Activated CD8-positive, alpha-beta T cell treated with anti-CD3 and anti-CD28 coated beads for 36 hours (primary cell): ENCODE measurements at regions not wholly inside any gene's neighbourhood (a gene's known extent, or its start where the extent isn't known, plus 50 kb on each side); places are given as distances from the start of the nearest gene placed in this dataset.
"Not testable (repeated sequence)": the region's sequence is repeated elsewhere in the genome, so short reads cannot be mapped to it uniquely, and the experiment has no call there.

Source experiments
- ATAC-seq: fragments of 200-7000 bp; cut with Tn5 transposase; one replicate; pipeline ENCODE4 v1.10.0; 2021; ENCODE audit warnings: mild to moderate bottlenecking, moderate library complexity
- CTCF ChIA-PET: fragments of 350-600 bp; sonication (Branson Sonifier 250); formaldehyde crosslinking; loops from one replicate; lab custom pipeline; 2021; ENCODE audit warnings: antibody characterized with exemption; lab: Charles Lee
- POLR2A ChIA-PET: fragments of 350-600 bp; sonication (Branson Sonifier 250); formaldehyde crosslinking; loops from one replicate; lab custom pipeline; 2021; ENCODE audit warnings: antibody characterized with exemption; lab: Charles Lee
- DNase-seq: peaks from one replicate; pipeline ENCODE4 v3.0.0-alpha.2; 2020
- H3K27ac Mint-ChIP-seq: one replicate; pipeline ENCODE4 v1.8.0; 2021; ENCODE audit warnings: mild to moderate bottlenecking, mixed read lengths
- H3K27me3 Mint-ChIP-seq: one replicate; pipeline ENCODE4 v1.8.0; 2021; ENCODE audit warnings: mixed read lengths
- H3K36me3 Mint-ChIP-seq: one replicate; pipeline ENCODE4 v1.8.0; 2021; ENCODE audit warnings: low read depth, mixed read lengths
- H3K4me1 Mint-ChIP-seq: one replicate; pipeline ENCODE4 v1.8.0; 2021; ENCODE audit warnings: low read depth, mixed read lengths
- H3K4me3 Mint-ChIP-seq: one replicate; pipeline ENCODE4 v1.8.0; 2021; ENCODE audit warnings: mild to moderate bottlenecking, moderate library complexity, mixed read lengths
- H3K9me3 Mint-ChIP-seq: one replicate; pipeline ENCODE4 v1.8.0; 2021; ENCODE audit warnings: mixed read lengths
- intact Hi-C: fragments of 100-400 bp; cut with micrococcal nuclease; formaldehyde crosslinking; loops from one replicate; pipeline ENCODE4 v1.10.0; 2022
- TF ChIP-seq, protein P1 (sequence below): fragments of 200-600 bp; IDR thresholded peaks from one replicate; pipeline ENCODE4 v1.8.0; 2022; ENCODE audit warnings: antibody characterized with exemption, mild to moderate bottlenecking

GRCh38 chr13:108056278-108056677 lies 159.1 kb downstream of the LIG4 start:
- Mint-ChIP-seq H3K27me3 (no peaks in the 10 kb centered on the region), H3K4me1 (no peaks in the 10 kb centered on the region), H3K4me3 (no peak overlapping the region), H3K9me3 (no peaks in the 10 kb centered on the region), H3K36me3 (no peaks in the 10 kb centered on the region), H3K27ac (no peak overlapping the region)
- no peak for ATAC-seq
- no peak for DNase-seq
- TF ChIP-seq, protein P1, sequence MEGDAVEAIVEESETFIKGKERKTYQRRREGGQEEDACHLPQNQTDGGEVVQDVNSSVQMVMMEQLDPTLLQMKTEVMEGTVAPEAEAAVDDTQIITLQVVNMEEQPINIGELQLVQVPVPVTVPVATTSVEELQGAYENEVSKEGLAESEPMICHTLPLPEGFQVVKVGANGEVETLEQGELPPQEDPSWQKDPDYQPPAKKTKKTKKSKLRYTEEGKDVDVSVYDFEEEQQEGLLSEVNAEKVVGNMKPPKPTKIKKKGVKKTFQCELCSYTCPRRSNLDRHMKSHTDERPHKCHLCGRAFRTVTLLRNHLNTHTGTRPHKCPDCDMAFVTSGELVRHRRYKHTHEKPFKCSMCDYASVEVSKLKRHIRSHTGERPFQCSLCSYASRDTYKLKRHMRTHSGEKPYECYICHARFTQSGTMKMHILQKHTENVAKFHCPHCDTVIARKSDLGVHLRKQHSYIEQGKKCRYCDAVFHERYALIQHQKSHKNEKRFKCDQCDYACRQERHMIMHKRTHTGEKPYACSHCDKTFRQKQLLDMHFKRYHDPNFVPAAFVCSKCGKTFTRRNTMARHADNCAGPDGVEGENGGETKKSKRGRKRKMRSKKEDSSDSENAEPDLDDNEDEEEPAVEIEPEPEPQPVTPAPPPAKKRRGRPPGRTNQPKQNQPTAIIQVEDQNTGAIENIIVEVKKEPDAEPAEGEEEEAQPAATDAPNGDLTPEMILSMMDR, result no peak
- intact Hi-C loops, result no loop called here
- ChIA-PET CTCF (no interaction called here), POLR2A (no interaction called here)

- Mint-ChIP-seq H3K9me3 (no peaks in the 10 kb centered on the region), H3K36me3 (no peaks in the 10 kb centered on the region), H3K4me3 (no peak overlapping the region), H3K27me3 (no peaks in the 10 kb centered on the region), H3K4me1 (no peaks in the 10 kb centered on the region), H3K27ac (no peak overlapping the region)
- POLR2A ChIA-PET, result no interaction called here
- TF ChIP-seq, protein P1, result no peak
- ATAC-seq (no peak), DNase-seq (no peak)
- intact Hi-C loops, result no loop called here
- CTCF ChIA-PET, result no interaction called here
These were observed 166.1 kb downstream of the LIG4 start for GRCh38 chr13:108049211-108049610.

DNA sequence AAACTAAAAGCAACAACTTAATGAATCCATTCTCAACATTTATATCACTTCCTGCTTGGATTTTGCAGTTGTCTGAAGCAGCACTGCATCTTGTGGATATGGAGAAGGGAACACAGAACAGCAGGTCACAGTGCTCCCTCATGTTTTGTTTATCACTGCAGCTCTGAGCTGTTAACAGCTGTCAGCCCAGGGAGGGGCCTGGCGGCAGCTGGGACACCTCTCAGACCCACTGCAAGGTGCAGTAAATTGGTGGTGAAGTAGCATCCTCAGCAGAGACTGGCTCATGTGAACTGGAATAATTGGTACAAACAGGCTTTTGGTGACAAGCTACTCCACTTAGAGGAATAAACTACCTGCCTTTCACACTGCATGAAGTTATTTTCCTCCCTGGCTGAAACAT lies 170.4 kb downstream of the LIG4 start:
- no peaks in the 10 kb centered on the region for H3K4me1 Mint-ChIP-seq
- H3K36me3 Mint-ChIP-seq, result no peaks in the 10 kb centered on the region

GRCh38 chr13:108042866-108043265 lies 172.5 kb downstream of the LIG4 start:
- intact Hi-C loops, CTCF ChIA-PET, ATAC-seq, H3K36me3 Mint-ChIP-seq, H3K27me3 Mint-ChIP-seq, H3K27ac Mint-ChIP-seq, H3K4me1 Mint-ChIP-seq, H3K9me3 Mint-ChIP-seq, DNase-seq, H3K4me3 Mint-ChIP-seq, POLR2A ChIA-PET: not testable (repeated sequence)

More for the DNA sequence above, 170.4 kb downstream of the LIG4 start:
- CTCF ChIA-PET, result no interaction called here
- no peaks in the 10 kb centered on the region for H3K27me3 Mint-ChIP-seq
- ATAC-seq (no peak), DNase-seq (no peak)
- TF ChIP-seq, protein P1, result no peak
- POLR2A ChIA-PET, result no interaction called here
- no peaks in the 10 kb centered on the region for H3K9me3 Mint-ChIP-seq
- intact Hi-C loops, result no loop called here
- H3K27ac Mint-ChIP-seq, result no peak overlapping the region
- no peak overlapping the region for H3K4me3 Mint-ChIP-seq

GRCh38 chr13:108037348-108037747 lies 178.0 kb downstream of the LIG4 start:
- Mint-ChIP-seq H3K4me3 (no peak overlapping the region), H3K27me3 (no peaks in the 10 kb centered on the region)
- CTCF ChIA-PET, result no interaction called here

More at GRCh38 chr13:108037348-108037747, 178.0 kb downstream of the LIG4 start:
- Mint-ChIP-seq H3K36me3 (no peaks in the 10 kb centered on the region), H3K27ac (no peak overlapping the region), H3K9me3 (peaks cover 5% of the 10 kb centered on the region), H3K4me1 (peaks cover 2% of the 10 kb centered on the region)
- no peak for DNase-seq
- POLR2A ChIA-PET, result no interaction called here
- no peak for ATAC-seq
- TF ChIP-seq, protein P1, result no peak
- intact Hi-C loops, result no loop called here
